Neural cell (in vitro differentiated cells): ENCODE measurements at regions not wholly inside any gene's neighbourhood (a gene's known extent, or its start where the extent isn't known, plus 50 kb on each side); places are given as distances from the start of the nearest gene placed in this dataset.

ENCODE experiments used
- CTCF ChIP-seq: fragments of 450-650 bp; IDR thresholded peaks from 2 replicates; pipeline ENCODE4 v1.5.1; 2014; ENCODE audit warnings: antibody characterized with exemption, mild to moderate bottlenecking, moderate library complexity; ENCODE audit not compliant: poor library complexity, severe bottlenecking
- EP300 ChIP-seq: fragments of 450-650 bp; conservative IDR thresholded peaks from 2 replicates; pipeline ENCODE4 v1.6.1; 2014; ENCODE audit warnings: antibody characterized with exemption, mild to moderate bottlenecking, moderate library complexity; ENCODE audit not compliant: poor library complexity, severe bottlenecking
- EZH2 ChIP-seq: fragments of 200-600, 300-800 bp; shearing (Covaris generic), sonication (generic); IDR thresholded peaks from 2 replicates; pipeline ENCODE4 v1.6.1; 2014; ENCODE audit warnings: antibody characterized with exemption, low read length, borderline replicate concordance, mild to moderate bottlenecking; ENCODE audit not compliant: insufficient read depth, poor library complexity, severe bottlenecking
- MXI1 ChIP-seq: fragments of 450-650 bp; conservative IDR thresholded peaks from 2 replicates; pipeline ENCODE4 v1.6.1; 2014; ENCODE audit warnings: antibody characterized with exemption, mild to moderate bottlenecking; ENCODE audit not compliant: poor library complexity, severe bottlenecking
- POLR2AphosphoS5 ChIP-seq: IDR thresholded peaks from 2 replicates; pipeline ENCODE4 v1.6.1; 2012
- RAD21 ChIP-seq: fragments of 450-650 bp; conservative IDR thresholded peaks from 2 replicates; pipeline ENCODE4 v1.6.1; 2014; ENCODE audit warnings: antibody characterized with exemption, mild to moderate bottlenecking, moderate library complexity
- REST ChIP-seq: IDR thresholded peaks from 2 replicates; pipeline ENCODE4 v1.6.1; 2012; ENCODE audit warnings: borderline replicate concordance
- SMC3 ChIP-seq: fragments of 450-650 bp; conservative IDR thresholded peaks from 2 replicates; pipeline ENCODE4 v1.6.1; 2014; ENCODE audit warnings: antibody characterized with exemption, mild to moderate bottlenecking, moderate library complexity; ENCODE audit not compliant: poor library complexity
- TAF1 ChIP-seq: IDR thresholded peaks from 2 replicates; pipeline ENCODE4 v1.6.1; 2012; ENCODE audit warnings: low read depth

- no peak for TF ChIP-seq CTCF
- no peak for TF ChIP-seq EZH2
- TF ChIP-seq POLR2AphosphoS5 = no peak
- no peak for TF ChIP-seq EP300
- TF ChIP-seq TAF1 = no peak
- no peak for TF ChIP-seq REST
- TF ChIP-seq SMC3 = no peak
- no peak for TF ChIP-seq RAD21
- TF ChIP-seq MXI1 = no peak
Observed at GRCh38 chr9:110027671-110028081, 180.3 kb downstream of the C9orf152 start.
